Inflammatory macrophage treated with lipopolysaccharide for 1 hour (primary cell): ENCODE measurements at regions not wholly inside any gene's neighbourhood (a gene's known extent, or its start where the extent isn't known, plus 50 kb on each side); places are given as distances from the start of the nearest gene placed in this dataset.

Experiments
- DNase-seq, 2 donors: peaks; one replicate each; pipeline ENCODE4 v3.0.0-alpha.2; 2020 to 2022

DNA sequence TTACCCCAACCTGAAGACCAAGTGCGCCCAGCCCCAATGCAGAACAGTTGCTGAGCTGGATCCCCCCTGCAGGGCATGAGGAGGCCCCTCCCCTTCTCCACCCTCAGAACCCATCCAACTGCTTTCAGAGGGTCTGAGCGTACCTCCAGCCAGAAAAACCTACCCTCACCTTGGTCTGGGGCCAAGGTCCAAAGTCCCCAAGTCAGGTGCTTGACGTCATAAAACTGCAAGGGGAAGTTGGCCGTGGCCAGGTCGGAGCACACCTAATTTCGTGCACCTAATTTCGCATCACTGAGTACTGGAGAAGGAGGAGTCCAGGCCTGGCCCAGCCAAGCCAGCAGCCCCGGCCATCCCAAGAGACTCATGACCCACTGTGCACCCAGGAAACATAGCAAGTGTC is 289.8 kb downstream of the CTTN start:
- DNase-seq = no peak

DNA sequence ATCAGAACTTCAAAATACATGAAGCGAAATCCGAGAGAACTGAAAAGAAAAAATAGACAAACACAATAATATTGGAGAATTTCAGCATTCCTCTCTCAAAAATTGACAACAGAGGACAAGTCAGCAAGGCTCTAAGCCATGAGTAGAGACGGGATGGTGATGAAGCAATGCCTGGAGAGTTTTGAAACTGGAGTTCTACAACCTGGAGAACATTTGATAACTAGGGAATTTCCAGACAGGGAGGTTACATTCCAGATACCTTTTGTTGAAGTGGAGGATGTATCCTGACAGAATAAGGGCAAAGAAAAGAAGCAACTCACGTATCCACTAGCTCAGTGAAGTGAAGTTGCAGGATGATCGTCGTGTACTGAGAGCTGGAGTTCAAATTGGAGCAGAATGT is 291.4 kb downstream of the CTTN start:
- no peak for DNase-seq

DNA sequence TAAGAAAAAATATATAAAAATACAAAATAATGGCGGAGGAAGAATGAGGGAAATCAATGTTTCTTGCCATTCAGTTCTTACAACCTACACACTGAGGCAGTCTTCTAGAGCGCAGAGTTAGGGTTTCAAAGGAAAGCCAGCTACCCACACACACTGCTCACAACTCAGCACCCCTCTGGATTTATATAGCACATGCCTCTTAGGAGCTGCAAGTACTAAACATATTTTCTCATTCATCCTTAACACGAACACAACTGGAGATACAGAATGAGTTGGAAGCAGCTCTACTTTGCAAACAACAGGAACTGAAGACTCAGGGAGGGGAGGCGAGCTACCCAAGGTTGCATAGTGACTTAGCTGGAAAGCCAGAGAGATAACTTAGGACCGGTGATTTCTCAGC is 293.8 kb downstream of the CTTN start:
- DNase-seq = no peak

DNA sequence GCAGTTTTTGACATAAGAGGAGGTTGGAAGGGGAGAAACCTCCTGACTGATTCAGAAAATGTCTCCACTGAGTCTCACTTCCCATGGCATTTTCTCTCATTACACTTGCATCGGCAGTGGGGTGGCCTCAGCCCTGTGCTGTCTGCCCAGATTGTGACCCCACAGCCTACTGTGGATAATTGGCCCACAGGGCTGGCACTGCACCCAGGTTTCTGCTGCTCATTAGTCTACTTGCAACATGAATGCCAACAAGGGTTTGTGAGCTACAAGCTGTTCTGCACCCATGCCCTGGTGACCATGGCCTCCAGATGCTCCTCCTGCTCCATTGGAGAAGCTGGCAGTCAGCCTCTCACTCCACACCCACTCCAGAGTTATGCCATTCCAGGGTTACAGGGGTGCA is 296.0 kb downstream of the CTTN start:
- no peak for DNase-seq

DNA sequence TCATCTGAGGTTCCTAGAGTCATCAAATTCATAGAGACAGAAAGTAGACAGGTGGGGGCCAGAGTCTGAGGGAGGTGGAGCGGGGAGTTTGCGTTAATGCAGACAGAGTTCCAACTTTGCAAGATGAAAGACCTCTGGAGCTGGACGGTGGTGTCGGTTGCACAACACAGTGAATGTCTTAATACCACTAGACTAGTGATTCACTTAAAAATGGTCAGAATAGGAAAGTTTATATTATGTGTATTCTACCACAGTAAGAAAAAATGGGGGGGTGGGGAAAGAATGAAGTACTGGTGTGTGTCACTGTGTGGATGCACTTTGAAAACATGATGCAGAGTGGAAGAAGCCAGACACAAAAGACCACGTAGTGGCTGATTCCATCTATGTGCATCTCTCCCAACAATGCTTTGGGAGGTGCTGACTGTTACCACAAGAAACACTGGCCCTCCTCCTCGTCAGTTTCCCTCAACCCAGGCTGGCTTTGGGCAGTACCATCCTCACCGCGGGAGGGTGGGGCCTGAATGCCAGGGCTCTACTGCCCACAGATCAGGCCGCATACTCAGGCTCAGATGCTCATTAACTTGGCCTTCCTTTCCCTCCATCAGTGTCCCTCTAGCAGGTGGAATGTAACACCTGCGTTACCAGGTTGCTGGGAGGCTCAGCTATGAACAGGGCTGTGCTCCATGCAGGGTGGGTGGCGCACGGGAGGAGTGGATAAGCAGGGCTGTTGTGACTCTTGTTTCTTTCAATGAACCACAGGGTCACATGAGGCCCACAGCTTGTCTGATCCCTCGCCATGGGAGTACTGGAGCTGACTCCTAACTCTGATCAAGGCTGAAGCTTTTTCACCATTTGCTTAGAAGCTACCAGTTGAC is 297.0 kb downstream of the CTTN start:
- DNase-seq = no peak

DNA sequence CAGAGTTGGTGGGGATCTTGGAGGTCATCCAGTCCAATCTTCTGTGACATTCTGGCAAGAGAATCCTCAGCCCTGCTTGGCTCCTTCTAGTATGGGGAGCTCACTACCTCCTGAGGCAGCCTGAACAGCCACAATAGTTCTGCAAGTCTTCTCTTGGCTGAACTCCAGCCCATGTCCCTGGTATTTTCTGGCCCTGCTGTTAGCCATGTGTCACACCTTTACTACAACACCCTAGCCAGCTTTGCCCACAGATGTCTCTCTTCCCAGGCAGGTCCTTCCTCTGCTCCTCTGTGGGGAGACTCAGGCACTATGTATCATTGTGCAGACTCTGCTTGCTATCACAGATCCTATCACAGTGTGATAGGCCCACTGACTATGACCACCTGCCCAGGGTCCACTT is 297.7 kb downstream of the CTTN start:
- no peak for DNase-seq

DNA sequence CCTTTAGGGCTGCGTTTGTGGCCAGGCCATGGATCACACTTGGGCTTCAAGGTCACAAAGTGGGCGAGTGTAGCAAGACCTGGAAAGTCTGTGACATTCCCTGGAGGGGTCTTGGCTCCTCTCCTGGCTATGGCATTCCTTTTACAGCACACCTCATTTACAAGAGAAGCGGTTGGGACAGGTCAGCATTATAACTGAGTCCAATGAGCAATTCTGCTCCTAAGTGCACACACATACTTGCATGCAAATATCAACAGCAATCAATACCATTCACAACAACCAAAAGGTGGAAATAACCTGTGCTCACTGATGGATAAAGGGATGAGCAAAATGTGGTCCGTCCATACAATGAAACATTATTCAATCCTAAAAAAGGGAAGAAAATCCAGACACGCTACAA is 298.2 kb downstream of the CTTN start:
- no peak for DNase-seq

DNA sequence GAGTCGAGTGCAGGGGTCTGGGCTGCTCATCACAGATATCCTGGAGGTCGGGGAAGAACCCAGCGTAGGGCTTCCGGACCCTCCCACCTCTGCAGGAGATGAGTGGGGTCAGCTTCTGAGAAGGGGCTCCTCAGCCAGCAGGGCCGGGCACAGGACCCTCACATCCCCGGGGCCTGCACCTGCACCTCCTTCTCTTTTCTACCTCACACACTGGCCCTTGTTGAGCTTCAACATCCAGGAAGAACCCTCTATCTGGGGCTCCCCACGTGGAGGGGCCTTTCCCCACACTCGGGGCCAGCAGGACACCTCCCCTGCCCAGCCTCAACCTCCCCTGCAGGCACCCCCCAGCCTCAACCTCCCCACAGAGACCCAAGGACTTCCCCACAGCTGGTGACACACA is 299.4 kb downstream of the CTTN start:
- no peak for DNase-seq

DNA sequence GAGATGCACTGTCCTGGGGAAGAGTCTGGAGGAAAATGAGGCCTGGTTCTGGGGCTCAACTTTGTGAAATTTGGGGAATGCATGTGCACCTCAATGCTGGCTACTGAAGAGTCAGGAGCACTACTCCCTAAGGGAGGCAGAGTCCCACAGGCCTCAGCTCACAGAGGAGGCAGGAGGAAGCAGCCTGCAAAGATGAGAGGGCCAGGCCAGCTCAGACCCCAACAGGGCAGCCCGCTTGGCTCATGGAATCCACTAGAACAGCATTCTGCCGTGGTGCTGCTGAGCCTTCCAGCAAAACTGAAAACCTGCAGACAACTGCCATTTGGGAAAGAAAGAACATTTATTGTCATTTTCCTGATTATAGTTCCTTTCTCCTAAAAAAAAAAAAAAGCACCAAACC is 300.5 kb downstream of the CTTN start:
- DNase-seq = no peak

DNA sequence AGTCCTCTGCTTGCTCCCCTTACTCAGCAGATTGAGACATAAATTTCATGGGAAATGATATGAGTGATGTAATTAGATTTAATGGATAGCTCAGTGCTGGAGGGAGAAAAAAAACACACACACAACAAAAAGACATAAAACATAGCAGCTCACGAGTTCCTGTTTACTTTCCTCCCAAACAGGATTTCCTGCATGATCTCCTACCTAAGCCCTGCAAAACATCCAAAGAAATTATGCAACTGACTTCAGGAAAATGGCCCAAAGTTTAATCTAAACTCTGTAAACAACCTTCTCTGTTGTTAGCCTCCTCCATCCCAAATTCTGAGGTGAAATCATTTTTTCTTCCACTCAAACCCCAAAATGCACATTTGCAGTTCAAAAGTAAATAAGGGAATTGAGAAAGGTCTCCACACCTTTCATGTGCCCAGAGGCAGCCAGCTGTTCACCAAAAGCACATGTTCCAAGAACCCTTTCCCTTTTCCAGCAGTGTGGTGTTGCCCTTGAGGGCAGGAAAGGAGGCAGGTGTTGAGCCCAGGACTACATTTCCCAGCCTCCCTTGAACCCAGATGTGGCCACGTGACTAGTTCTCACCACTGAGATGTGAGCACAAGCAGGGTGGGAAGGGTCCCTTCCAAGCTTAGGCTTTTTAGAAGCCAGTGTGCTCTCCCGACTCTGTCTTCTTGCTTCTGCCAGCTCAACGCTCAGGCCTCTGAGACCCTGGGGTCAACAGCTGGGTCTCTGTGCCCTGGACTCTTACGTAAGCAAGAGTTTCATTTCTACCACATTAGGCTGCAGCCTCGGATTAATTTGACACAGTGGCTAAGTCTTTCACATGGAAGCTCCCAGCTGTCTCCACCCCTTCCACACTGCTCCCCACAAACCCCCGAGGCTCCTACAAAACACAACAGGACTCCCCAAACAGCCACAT is 301.2 kb downstream of the CTTN start:
- no peak for DNase-seq

DNA sequence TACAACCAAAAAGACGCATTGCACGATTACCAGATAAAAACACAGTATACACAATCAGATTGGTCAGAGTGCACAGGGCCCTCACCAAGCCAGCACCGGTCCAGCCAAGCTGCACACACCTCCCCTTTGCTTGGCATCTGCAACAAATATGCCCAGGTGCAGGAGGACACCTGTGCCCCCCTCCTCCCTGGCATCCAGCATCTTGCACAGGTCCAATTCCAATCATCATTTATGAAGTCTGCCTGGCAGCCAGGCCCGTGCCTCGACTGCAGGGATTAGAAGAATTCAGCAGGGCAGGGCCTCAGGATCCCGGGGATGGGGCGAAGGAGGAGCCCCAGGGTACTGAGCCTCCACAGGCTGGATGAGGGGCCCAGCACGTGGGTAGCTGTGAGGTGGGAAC is 302.1 kb downstream of the CTTN start:
- DNase-seq = no peak

DNA sequence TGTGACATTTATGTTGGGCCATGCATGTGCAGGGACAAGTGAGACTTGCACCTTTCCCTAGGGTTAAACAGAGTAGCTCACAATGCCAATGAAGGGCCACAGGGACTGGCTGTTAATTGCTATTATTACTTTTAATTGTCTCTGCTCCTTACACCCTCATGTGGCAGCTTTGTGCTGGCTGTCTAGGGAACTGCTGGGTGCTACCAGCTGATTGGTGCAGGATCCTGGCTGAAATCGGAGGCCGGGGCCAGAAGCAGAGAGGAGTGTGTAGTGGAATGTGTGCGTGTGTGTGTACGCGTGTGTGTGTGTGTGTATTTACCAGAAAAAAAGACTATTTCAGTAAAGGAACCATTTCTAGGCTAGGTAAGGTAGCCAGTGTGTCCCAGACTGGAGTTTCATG is 302.5 kb downstream of the CTTN start:
- DNase-seq = no peak

DNA sequence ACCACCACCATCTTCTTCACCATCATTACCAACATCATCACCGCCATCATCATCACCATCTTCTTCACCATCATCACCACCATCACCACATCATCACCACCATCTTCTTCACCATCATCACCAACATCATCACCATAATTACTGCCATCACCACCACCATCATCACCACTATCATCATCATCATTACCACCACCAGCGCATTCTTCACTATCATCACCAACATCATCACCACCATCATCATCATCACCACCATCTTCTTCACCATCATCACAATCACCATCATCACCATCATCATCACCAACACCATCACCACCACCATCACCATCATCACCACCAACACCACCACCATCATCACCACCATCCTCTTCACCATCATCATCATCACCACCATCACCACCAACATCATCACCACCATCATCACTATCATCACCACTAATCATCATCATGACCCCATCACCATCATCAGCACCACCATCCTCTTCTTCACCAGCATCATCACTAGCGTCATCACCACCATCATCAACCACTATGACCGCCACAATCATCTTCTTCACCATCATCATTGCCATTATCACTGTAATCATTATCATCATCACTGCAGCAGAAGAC is 303.8 kb downstream of the CTTN start:
- DNase-seq = no peak

DNA sequence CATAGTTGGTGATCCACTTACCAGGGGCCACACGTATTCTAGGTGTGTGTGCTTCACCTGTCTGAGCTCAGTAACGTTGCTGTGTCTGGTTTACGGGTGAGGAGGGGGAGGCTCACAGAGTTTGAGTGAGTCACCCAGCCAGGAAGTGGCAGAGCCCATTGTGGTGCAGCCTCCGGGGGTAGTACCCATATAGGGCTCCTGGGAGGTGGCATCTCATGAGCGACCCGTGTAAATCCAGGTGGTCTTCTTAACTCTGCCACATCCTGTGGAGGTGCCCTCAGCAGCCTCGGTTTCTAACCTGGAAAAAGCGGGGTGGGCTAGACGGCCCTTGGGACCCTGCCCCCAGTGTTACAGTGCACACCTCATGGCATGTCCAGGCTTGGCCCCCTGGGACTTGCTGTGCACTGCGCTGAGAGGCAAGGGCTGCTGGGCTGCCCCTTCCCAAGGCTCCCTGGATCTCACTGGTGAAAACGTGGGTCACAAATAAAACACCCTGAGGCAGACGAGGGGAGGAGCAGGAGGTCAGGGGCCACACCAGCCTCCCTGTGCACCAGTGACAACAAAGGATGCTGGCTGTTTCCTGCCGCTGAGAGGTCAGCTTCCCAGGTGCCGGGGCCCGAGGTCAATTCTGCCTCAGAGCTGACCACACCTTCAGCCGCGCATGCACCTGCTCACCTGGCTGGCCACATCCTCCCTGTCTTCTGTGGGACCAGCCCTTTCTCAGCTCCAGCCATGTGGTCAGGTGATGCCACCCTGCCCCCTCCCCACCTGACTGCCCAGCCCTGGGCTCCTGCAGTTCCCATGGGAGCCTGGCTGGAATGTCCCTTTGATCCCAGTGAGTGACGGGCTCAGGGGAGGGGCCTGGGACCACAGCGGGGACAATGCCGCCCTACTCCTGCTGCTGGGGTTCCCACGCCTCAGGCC is 305.1 kb downstream of the CTTN start:
- no peak for DNase-seq

DNA sequence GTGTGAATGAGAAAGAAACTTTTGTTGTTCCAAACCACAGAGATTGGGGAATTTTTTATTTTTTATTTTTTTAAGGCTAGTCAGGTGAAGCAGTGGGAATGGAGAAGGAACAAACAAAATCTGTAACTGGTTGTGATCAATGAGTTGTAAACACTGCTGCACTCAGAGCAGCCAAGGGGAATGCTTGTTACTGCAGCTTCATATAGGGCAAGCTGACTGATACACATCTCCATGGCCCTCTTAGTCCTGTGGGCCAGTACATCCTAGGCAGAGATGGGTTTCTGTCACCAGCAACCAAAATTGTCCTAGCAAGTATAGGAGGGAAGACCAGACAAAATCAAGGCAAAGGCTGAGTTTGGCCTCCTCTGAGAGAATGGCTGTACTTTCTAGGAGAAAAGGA is 306.8 kb downstream of the CTTN start:
- no peak for DNase-seq

DNA sequence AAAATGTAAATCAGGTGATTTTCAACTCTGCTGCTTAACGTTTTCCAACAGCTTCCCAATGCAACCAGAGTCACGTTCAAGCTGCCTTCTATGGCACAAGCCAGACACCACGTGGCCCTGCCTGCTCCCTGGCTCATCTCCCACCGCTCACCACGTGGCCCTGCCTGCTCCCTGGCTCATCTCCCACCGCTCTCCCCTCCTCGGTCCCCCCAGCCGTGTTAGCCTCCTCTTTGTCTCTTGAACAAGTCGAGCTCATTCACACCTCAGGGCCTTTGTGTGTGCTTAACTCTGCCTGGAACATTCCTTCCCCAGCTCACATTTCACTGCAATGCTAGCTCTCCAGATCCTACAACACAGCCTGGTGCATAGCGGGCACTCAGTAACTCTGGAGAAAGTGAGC is 307.6 kb downstream of the CTTN start:
- no peak for DNase-seq

DNA sequence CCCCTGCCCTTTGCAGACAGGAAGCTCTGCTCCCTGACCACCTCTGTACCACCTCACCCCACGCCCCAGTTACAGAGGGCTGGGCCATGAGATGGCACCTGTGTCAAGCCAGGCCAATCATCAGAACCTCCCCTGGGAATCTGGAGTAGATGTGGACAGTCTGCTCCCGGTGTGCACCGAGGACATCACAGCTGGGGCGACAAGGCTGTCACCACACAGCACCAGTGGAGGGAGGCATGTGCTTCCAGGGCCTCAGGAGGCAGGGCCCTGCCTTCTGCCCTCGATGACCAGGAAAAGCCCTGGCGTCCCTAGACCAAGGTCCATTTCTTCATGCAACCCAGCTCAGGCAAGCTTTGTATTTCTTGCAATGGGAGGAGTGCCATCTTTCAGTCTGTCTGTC is 309.5 kb downstream of the CTTN start:
- DNase-seq = no peak

DNA sequence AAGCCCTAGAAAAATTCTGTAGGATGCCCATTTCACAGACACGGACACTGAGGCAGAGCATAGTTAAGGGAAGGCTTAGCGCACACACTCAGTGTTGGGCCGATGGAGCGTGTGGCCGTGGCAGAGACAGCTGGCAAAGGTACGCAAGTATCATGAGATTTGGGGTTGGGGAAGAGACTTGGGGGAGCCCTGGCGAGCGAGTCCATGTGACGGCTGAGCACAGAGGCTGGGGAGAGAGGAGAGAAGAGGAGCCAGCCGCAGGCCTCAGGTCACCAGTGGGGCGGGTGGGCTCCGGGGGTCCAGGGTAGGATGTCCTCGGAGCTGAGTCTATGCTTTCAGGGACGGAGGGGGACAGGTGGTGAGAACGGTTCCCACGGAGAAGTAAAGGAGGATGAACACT is 311.3 kb downstream of the CTTN start:
- DNase-seq = no peak

DNA sequence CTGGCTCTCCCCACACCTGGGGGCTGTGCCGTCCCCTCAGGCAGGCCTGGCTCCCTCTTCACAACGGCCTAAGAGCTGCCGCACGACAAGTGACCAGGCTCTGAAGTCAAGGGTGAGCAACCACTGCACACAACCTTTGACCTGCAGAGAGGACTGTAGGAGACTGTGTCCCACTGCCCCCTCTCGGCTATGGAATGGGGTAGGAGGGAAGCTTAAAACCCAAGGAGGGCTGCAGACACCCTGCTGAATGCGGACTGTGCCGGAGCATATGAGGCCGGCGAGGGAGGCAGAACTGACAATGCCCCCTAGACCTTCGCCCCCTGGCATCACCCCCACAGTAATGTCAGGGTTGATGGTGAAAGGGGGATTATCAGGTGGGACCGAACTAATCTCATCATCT is 311.9 kb downstream of the CTTN start:
- DNase-seq = no peak

DNA sequence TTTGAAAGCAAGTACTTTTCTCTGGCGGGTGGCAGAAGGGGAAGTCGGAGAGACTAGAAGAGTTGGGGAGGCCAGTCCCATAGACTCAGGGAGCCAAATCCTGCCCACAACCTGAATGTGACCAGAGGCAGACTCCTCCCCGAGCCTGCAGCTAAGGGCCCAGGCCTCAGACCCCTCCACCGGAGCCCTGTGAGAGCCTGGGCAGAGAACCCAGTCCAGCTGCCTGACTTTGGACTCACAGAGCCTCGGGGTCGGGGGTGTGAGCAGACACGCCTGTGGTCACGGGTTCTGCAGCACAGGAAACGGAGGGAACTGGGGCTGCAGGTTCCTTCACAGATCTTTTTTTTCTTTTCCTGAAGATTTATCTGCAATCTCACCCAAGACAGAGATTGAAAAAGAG is 312.3 kb downstream of the CTTN start:
- DNase-seq = no peak

DNA sequence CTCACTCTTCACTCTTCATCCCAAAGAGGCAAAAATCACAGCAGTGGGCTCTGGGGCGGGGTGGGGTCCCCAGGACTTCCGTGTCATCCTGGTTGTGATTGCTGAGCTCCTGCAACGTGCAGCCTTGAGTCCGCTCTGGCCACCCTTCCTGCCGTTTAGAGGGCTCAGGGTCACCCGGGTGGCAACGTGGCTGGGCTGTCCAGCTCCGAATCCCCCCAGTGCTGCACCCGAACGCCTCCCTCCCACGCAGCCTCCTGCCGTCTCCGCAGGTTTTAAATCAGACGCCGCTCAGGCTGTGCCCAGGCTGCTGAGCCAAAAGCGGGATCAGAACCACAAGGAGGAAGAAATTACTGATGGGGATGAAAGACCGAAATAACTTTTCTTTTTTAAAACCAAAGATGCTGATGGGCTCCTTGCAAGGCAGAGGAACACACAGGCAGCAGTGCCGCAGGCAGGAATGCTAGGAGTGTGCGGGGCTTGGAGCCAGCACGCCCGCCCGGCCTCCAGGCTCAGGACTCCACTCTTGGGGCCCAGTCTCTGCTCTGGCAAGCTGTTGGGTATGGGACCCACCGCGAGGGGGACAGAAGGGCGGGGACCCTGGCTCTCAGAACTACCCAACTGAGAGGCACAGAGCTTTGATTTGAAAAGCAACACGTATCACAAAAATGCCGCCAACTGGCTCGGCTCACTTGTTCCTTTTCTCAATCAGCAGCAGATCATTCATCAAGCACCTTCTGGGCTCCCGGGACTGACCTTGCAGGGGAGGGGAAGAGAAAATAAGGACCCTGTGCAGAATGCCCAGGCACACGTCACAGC is 313.0 kb downstream of the CTTN start:
- no peak for DNase-seq

DNA sequence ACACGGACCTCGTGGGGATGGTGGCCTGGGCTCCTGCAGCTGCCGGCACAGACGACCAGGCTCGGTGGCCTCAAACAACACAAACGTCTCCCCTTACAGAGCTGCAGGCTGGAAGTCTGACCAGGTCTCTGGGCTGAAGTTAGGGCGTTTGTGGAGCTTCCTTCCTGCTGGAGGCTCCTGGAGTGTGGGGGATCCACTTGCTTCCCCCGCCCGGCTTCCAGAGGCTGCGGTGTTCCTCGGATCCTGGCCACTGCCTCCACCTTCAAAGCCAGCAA is 313.5 kb downstream of the CTTN start:
- no peak for DNase-seq
